RPMI8226 (cell line): ENCODE measurements at regions not wholly inside any gene's neighbourhood (a gene's known extent, or its start where the extent isn't known, plus 50 kb on each side); places are given as distances from the start of the nearest gene placed in this dataset.
A peak's percentile ranks its signal among the peaks of the same experiment; 100 is the strongest.
"Not testable (repeated sequence)": the region's sequence is repeated elsewhere in the genome, so short reads cannot be mapped to it uniquely, and the experiment has no call there.

Experiments used
- DNase-seq: peaks from one replicate; pipeline ENCODE4 v3.0.0-alpha.2; 2015

DNA sequence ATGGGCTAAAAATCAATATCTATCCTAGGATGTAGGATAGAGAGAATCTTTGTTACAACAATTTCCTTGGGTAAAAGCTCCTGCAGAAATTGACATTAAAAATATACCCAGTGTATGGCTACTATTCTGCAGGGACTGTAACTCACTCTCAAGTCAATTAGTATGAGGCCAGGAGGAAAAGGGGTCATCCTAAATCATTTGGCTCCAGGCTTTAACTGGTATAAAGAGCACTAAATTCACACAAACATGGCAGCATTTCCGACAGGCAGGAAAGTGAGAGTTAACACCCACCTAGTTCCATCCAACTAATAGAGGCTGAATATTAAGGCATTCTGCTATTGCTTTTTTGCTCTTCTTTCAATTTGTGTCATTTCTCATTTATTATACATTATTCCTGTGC lies 218.6 kb upstream of the C1orf87 start:
- DNase-seq: no peak

DNA sequence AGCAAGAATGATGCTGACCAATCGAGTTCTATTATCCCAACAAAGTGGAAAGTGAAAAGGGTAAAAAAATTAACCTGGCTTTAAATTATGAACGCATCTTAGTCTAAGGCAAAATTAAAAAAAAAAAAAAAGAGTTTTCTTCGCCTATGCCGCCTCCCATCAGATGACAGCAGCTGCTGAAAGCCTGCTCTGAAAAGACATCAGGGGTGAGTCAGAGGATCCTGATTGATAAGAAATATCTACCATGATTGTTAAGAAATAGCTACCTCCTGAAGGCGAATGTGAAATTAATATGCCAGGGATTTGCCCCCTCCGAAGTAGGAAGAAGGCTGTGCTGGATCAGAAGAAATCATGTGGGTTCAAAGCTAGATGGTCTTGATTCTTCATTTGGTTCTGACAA lies 216.8 kb upstream of the C1orf87 start:
- no peak for DNase-seq

DNA sequence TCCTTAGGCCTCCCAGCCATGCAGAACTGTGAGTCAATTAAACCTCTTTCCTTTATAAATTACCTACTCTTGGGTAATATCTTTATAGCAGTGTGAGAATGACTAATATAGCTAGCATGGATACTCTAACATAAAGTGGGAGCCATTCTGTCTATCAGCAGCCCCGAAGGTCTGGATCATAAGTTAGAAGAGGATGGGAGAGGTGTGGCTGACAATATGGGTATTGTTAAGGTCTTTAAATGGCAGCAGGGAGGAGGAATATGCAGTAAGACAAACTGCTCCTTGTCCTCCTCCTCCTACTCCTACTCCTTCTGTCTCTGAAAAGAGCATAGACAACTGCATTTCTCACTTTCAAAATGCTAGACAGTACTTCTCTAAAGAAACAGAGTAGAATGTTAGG lies 214.0 kb upstream of the C1orf87 start:
- DNase-seq: no peak

DNA sequence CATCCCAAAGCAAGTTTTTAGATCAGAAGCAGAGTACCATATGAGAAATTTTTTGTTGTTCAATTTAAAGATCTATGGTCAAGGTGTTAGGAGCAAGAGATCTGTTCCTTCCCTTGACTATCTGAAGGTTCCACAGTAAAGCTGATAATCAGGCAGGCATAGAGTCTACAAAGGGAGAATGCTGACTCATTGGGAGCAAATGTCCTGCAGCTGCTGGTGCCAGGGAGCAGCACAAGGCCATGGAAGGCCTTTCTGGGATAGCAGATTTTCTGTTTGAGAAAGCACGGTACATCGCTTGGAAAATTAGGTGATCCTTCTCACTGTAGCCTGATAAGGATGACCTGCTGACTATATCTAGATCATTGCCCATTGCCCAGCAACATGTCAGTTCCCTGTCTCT lies 210.1 kb upstream of the C1orf87 start:
- DNase-seq: no peak

DNA sequence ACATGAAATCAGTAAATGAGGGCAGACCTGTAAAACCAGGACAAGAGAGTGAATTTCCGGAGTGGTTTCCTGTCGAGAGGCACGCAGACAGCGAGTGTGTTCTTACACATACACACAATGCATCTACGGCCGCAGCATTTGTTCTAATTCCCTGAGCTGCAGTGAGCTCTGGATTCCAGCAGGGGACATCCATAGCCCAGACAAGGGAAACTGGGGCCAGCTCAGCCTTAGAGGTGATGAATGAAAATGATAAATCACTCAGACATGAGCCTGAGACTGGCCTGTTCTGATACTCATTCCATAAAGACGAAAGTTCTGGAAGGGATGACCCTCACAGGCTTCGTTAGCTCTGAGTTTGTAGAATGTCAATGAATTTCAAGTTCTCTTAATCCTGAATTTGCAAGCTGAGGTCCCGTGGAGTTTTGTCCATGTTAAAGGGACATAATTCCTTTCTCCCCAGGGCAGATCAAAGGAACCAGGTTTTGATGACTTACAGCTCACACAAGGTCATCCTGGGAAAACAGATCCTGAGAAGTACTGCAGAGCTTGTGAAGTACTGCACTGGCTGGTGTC lies 207.9 kb upstream of the C1orf87 start:
- peak; percentile 87 for DNase-seq

DNA sequence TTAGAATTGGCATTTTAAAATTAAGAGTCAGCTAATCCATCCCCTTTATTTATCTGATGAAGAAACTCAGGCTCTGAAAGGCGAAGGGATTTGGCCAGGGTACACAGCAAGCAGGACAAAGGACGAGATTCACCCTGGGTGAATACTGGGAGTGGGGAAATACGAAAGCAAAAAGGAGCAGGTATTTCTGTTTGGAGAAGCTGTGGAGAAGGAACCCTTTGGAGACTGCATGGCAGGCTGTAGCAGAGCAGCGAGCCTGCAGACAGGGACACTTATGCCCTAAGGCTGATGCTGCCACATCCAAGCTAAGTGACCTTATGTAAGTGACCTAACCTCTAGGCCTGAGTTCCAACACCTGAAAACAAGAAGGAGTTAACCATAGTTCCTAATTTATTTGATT lies 207.2 kb upstream of the C1orf87 start:
- DNase-seq: peak; percentile 31

DNA sequence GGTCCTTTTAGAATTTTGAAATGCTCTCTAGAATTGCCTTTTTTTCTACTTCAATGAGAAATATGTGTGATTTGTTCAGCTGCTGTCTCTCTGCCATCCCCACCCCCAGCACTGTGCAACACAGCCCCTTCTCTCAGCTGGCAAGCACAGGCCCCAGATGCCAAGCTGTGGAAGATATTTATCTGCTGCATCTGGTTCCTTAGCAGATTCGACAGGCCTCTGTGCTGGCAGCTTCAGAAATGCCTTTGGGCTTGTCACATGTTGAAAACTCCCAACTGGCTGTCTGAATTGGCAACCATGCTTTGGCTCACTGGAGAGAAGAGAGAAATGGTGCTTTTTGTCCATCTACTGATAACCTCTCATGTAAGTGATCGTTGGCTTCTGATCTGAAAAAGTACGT lies 206.7 kb upstream of the C1orf87 start:
- peak; percentile 43 for DNase-seq

DNA sequence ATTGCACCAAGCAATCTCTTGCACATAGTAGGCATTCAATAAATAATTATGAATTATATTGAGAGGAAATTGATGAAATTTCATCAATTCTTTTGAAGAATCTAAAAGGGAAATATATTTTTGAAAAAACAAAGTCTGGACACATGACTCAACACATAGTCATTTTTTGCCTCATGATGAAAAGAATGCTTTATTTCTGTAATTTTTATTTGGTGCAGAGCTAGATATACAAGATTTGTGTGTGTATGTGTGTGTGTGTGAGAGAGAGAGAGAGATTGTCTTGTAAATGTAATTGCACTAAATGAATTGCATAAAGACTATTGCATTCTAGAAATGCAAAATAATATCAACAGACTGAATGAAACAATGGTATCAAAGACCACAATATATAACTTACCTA lies 206.2 kb upstream of the C1orf87 start:
- no peak for DNase-seq

DNA sequence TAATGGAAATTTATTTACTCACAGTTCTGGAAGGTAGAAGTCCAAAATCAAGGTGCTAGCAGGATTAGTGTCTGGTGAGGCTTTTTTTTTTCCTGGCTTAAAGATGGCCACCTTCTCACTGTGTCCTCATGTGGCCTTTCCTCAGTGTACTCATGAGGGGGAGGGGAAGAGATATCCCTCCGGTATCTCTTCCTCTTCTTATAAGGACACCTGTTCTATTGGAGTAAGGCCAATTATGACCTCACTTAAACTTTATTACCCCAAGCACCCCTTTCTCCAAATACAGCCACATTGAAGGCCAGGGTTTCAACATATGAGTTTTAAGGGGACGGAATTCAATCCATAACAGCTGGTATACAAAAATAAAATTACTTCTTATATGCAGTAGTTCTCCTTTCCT lies 203.7 kb upstream of the C1orf87 start:
- peak; percentile 96 for DNase-seq

DNA sequence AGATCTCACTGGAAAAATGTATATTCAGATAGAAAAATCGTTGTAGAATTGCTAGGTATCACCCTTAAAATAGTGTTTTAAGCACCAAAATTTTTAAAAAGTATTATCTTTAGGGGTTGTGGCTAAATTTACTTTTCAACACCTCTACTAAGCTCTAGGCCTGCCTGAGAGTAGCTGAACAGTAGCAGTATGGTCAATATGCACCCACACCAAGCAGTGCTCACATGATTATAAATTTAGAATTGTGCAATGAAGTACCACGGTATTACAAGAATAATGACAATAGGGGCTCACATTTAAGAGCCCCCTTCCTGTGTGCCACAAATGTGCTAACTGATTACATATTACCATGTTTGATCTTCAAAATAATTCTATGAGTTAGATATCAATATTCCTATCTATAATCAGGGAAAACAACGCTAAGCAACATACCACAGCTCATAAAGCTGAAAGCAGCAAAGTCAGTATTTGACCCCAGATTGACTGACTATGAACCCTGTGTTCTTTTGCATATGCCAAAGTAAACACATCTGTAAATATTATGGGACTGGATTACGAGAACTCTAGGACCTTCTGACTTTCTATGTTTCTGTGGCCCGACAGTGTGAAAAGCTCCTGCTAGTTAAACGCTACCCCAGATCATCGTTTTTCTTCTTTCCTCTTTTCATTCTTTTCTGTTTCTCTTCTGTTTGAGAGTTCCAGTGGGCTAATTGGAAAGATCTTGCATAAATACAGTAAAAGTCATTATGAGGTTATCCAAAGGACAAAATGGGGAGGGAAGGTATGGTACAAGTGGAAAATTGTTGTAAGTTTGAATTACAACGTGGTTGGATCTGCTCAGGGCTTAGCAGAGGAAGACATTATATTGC lies 201.1 kb upstream of the C1orf87 start:
- DNase-seq: no peak

DNA sequence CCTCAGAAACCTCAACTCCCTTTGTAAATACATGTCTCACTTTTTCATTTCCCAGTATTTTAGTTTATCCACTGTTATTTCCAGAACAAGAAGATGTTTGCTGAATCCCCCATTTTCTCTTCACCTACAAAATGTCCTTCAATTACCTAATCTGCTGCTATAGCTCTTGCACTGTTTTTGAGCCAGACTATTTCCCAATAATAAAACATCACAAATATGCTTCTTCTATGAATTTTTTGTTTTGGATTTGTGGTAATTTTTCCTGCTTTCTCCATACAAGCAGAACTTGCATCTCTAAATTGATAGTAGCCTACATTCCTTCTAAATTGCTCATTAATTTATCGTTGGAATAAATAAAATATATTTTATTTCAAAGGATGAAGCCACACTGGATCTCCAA lies 199.6 kb upstream of the C1orf87 start:
- no peak for DNase-seq

DNA sequence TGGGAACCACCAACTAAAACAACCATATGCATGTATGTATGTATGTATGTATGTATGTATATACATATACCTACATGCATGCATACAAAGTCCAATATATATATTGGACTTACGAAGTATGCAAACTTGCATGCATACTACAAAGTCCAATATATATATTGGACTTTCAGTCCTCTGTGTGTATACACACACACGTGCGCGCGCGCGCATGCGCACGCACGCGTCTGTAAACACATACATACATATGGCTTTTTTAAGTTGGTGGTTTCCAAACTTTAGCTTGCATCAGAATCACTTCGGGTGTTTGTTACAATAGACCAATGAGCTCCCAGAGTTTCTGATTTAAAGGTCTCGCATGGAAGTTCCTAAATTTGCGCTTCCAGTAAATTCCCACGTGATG lies 197.5 kb upstream of the C1orf87 start:
- no peak for DNase-seq

DNA sequence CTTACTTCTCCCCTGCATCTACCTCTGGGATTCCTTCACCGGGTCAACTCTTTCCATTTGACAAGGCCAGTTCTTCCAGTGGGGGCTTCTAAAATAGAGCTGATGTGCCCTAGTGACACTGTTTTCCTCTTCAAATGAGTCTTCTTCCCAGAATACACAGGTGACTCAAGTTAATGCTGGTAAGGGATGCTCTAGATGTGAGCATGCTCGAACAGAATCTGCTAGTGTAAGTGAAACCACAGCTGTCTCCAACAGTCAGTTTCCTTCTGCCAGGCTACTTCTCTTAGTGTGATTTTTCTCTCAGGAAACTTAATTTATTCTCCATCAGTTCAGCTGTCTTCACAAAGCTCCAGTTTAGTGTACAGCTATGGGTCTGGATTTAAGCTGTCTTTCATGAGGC lies 194.9 kb upstream of the C1orf87 start:
- peak; percentile 12 for DNase-seq

DNA sequence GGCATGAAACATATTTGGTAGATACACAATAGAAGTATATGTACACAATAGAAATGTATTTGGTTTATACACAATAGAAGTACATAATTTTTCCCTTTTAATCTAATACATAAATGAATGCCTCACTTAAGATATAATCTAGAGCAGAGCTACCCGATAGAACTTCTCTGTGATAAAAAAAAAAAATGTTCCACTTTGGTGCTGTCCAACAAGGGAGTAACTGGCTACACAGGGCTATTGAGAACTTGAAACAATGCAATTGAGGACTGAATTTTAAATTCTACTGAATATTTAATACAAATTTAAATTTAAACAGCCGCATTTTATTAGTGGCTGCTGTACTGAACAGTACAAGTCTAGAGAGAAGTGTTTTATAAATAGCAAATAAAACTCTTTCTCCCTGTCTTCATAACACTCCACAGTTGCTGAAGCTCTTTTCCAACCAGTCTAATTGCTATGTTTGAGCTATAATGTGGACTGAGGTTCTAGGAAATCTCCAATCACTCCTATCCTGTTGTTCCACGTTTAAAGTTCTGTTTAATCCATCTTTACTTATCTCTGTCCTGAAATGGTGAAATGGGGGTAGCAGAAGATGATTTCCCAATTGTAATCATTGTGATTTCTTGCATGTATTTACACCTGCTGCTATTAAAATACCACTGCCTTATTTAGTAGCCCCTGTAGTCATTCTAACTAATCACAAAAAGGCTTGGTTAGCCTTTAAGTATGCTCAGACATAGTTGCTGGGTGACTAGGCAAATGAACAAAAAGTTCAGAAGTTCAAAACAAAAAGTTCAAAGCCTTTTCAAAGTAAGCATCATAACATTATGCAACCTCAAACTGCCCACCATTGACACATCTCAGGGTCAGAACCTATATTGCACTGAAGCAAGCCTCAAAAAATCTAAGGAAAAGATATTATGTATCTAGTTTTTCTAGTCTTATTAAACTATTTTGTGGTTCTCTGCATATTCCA lies 192.3 kb upstream of the C1orf87 start:
- no peak for DNase-seq

DNA sequence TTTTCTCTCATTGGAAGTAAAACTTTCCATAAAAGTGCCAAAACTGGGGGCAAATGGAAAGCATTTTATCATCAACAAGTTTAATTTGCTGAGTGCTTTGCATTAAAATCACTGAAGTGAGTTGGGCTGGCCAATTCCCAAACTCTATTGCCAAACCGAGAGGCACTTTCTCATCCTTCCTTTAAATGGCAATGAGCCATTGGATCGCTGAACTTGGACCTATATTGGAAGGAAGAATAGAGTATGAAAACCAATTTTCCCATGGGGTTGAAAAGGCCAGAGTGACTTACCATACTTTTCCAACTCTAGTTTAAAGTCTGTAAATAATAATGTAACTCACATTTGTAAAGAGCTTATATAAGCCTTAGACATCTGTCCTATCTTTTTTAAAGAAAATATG lies 189.1 kb upstream of the C1orf87 start:
- DNase-seq: no peak

DNA sequence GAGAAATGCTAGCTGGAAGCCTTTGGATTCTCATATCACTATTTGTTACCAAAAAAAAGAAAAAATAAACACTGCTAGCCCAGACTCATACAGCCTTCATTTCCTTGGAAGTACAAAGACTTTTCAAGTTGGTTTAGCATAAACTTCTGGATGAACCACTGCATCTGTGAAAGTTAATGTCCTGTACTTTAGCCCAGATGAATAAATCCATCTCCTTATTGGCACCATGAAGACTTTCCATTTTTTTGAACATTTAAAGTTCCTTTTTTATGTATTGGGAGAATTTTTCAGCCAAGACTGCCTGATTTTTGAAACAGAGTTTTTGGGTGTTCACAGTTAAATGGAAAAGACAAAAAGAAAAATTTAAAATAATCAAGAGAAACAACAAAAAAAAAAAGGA lies 184.0 kb upstream of the C1orf87 start:
- no peak for DNase-seq

DNA sequence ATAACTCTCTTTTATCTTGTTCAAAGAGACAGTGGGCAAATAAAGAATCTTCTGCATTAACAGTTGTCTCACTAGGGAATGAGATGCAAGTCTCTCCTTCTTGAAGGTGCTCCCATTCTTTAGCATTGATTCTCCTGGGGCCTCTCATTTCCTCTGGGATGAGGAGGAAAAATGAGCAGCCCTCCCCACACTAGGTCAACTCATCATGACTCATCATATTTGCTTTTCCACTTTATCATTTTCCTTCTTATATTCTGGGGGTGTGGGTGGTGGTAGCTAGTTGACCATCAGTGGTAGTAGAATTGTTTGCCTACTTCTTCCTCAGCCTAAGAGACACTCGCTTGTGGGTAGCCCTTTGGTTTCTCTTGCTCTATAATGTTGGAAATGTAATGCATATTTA lies 182.0 kb upstream of the C1orf87 start:
- no peak for DNase-seq

DNA sequence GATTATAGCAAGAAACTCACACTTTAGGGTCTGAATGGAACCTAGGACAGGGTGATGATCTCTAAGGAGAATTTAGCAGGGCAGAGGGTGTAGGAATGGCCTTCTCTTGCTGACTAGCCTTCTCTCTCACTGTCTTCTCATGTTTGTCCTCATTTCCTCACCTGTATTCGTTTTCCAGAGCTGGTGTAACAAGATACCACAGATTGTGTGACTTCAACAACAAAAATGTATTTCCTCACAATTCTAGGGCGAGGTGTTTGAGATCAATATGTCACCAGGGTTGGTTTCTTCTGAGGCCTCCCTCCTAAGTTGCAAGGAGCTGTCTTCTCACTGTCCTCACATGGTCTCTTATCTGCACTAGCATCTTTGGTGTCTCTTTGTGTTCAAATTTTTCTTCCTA lies 177.9 kb upstream of the C1orf87 start:
- DNase-seq: no peak

DNA sequence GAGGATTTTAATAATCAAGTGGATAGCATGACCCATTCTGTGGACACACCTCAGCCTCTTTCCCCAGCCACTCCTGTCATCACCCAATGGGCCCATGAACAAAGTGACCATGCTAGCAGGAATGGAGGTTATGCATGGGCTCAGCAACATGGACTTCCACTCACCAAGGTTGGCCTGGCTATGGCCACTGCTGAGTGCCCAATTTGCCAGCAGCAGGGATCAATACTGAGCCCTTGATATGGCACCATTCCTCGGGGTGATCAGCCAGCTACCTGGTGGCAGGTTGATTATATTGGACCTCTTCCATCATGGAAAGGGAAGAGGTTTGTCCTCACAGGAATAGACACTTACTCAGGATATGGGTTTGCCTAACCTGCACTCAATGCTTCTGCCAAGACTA lies 173.9 kb upstream of the C1orf87 start:
- DNase-seq: not testable (repeated sequence)

DNA sequence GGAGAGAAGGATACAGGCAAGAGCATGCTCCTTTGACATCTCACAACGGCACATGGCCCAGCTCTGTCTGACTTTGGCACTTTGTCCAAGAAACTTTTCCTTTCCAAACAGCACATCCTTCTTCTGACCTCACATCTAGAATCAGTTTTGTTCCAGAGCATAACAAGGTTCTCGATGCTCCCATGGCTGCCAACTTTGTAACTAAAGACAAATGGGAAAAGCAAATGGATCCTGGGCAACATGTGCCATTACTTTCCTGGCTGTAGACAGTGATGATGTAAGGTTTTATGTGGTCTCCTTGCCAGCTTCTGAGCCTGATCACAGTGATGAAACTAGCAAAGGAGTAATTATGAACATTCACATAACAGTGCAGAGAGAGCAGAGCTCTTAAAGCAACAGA lies 171.8 kb upstream of the C1orf87 start:
- no peak for DNase-seq

DNA sequence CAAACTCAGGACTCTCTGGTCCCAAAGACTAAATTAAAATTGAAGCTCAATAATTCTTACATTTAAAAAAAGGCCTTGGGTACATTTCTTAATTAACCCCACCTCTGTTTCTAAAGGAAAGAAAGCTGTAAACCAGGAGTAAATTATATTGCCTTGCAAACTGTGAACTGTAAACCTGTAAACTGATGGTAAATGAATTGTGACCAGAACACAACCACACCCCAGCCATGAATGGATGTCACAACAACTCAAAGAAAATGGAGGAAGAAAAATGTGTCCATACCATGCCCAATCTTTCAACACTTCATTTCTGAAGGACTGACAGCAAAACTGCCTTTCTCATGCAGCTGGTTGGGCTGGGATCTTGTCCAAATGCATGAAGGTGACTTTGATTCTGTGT lies 171.3 kb upstream of the C1orf87 start:
- no peak for DNase-seq

DNA sequence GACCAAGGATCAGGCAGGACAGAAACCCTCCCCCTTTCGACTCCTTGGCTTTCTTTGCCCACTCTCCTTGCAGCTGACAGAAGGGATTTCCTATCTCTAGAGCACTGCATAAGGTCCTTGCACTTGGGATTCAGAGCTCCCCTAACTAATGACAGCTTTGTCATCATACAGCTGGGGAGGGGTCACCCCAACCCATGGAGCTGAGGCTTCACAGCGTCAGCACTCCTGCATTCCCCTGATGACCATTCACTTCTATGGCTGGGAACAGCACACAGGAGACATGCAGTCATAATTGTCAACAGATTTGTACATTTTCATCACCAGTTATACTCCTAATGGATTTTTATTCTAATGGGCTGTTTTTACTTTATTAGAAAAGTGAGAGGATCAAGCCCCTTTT lies 161.7 kb upstream of the C1orf87 start:
- no peak for DNase-seq

DNA sequence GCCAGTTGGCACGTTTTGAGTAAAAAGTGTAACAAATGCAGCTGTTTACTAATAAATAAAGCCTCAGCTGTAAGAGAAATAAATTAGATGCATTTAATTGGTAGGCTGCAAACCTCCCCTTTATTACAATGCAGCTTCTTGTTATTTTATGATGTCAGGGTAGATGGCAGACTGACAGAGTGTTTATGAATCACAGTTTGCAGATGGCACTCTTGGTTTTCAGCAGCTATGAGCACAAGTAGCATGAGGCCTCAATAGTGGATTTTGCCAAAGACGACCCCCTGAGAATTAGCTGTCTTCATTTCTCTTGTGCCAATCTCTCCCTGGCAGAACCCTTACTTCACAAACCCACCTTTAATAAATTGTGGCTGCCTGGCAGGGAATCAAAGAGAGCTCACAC lies 161.2 kb upstream of the C1orf87 start:
- DNase-seq: no peak

DNA sequence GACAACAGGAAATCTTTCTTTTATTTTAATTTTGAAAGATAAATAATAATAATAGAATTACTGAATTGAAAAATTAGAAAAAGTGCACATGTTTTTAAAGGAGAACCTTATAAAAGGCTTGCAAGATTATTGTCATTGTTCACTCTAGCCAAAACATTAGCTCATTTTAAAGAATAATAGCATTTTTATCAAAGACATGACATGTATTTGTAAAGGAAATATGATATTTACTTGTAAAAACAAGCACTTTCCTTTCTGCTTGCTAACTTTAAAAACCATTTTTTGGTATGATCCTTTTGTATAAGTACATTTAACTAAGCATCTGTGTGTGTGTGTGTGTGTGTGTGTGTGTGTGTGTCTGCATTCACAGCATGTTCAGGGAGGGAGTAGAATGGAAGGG lies 156.3 kb upstream of the C1orf87 start:
- no peak for DNase-seq
